ENCODE measurements at regions not wholly inside any gene's neighbourhood (a gene's known extent, or its start where the extent isn't known, plus 50 kb on each side); places are given as distances from the start of the nearest gene placed in this dataset.

DNA sequence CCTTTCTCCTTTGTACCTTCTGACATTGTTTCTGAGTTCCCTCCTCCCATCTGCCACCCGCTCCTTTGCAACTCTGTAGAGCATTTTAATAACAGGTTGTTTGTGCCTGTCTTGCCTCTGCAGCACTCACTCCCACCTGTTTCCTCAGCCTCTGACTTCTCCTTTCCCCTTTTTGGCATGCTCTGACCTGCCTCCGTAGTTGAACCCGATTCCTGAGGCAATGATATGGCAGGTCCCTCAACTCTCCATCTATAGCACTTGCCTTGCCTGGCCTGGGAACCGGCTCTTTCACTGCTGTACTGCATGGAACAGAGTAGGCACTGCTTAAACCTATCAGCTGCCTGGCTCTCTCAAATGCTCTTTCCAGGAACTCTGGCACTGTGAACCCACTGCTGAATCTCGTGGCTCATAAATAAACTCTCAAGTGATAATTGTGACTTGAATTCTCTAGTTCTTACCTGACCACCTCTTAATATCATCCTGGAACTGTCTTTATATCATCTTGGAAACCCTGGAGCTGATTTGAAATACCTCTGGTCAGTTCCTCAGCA, 50.3 kb downstream of the UTRN start:
- DNase-seq = no peak
- in situ Hi-C loops (cut with HindIII; ENCODE audit: low pct_ligation_motif_present, low pct_unique_long_range_greater_than_20kb, low sequenced_read_pairs) = no loop called here

DNA sequence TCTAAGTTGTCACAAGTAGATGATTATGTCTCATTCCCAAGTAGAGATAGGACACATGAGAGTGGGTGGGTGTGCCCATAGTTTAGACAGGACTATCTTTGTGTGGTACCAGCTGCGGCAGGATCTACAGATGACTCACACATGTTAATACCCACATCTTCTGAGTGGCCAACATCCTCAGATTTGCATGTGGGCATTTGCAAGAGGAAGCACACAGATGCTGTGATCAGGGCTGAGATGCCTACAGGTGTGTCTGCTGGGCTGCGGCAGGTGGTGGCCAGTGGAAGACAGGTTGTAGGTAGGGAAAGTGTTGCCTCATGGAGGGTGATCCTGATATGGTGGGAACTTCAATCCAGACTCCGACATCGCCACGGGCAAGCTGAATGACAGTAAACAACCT, 50.8 kb downstream of the UTRN start:
- DNase-seq = no peak
- in situ Hi-C loops (cut with HindIII; ENCODE audit: low pct_ligation_motif_present, low pct_unique_long_range_greater_than_20kb, low sequenced_read_pairs) = no loop called here

DNA sequence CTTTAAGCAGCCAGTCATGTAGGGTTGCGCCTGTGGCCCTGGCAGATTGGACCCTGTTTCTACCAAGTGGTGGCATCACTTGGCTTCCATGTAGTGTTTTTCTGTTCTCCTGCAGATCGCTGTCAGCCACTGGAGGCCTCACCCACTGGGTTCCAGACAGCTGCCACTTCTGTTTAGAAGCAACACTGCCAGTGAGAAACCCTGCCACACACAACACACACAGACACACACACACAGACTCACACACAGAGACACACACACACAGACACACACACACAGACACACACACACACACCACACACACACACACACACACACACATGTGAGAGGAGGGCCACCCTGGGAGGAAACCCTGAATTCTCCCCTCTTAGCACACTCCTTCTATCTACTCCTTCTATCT, 51.8 kb downstream of the UTRN start:
- no peak for DNase-seq
- in situ Hi-C loops (cut with HindIII; ENCODE audit: low pct_ligation_motif_present, low pct_unique_long_range_greater_than_20kb, low sequenced_read_pairs) = no loop called here

DNA sequence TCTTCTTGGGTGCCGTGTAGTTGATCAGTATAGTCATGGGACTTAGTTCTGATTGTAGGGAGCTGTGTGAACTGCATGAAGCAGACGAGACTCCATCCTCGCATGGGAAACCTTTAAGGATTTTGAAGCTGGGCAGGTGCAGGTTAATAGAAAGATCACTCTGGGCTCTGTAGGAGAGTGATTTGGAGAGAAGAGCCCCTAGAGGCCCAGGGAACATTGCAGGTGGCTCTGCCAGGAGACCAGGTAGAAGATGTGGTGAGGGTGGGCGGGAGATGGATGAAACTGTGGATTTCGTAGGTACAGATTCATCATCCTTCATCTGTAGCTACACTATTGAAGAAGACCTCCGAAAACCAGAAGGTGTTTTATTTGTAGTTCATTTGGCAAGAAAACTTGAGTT, 53.3 kb downstream of the UTRN start:
- DNase-seq = no peak
- in situ Hi-C loops (cut with HindIII; ENCODE audit: low pct_ligation_motif_present, low pct_unique_long_range_greater_than_20kb, low sequenced_read_pairs) = no loop called here

DNA sequence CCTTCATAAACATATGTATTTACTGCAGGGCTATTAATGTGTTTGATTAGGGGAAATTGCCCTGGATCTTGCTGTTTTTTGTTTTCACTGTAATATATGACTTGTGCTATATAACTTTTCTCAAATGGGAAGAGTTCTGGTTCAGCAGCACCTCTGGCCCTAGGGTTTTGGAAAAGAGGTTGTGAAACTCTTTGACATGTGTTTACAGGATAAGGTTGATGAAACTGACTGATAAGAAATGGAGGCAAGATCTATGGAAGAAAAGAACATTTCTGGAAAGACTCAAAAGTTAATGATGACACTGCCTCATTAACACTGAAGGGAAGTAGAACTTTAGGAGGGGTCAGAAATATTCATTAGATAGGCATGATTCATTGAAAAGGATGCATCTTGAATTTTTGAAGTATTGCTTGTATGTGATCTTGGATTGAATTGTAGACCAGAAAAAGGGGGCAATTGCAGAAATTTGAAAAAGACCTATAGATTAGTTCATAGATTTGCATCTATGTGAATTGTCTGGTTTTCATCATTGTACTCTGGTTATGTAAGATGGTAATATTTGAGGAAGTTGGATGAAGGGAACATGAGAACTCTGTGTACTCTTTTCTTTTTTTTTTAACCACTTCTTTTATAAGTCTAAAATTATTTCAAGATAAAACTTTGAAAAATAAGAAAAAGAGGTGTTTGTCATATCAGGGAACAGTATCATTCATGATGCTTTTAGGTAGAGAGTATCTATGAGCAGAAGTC, 54.0 kb downstream of the UTRN start:
- no peak for DNase-seq
- in situ Hi-C loops (cut with HindIII; ENCODE audit: low pct_ligation_motif_present, low pct_unique_long_range_greater_than_20kb, low sequenced_read_pairs) = no loop called here

DNA sequence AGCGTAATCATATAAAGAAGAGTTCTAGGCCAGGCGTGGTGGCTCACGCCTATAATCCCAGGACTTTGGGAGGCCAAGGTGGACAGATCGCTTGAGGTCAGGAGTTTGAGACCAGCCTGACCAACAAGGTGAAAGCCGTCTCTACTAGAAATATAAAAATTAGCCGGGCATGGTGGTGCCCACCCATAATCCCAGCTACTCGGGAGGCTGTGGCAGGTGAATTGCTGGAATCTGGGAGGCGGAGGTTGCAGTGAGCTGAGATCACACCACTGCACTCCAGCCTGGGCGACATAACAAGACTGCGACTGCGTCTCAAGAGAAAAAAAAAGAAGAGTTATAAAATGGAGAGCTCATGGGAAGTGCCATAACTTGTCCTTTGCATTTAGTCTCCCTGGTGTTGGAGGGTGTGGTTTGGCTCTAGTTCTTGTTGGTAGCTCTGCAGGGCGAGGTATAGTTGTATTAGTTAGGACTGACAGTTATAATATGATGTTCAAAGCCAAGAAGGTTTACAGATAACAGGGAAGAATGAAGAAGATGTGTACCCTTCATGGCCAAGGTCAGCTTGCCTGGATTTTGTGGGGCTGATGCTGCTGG, 54.8 kb downstream of the UTRN start:
- in situ Hi-C loops (cut with HindIII; ENCODE audit: low pct_ligation_motif_present, low pct_unique_long_range_greater_than_20kb, low sequenced_read_pairs) = no loop called here

DNA sequence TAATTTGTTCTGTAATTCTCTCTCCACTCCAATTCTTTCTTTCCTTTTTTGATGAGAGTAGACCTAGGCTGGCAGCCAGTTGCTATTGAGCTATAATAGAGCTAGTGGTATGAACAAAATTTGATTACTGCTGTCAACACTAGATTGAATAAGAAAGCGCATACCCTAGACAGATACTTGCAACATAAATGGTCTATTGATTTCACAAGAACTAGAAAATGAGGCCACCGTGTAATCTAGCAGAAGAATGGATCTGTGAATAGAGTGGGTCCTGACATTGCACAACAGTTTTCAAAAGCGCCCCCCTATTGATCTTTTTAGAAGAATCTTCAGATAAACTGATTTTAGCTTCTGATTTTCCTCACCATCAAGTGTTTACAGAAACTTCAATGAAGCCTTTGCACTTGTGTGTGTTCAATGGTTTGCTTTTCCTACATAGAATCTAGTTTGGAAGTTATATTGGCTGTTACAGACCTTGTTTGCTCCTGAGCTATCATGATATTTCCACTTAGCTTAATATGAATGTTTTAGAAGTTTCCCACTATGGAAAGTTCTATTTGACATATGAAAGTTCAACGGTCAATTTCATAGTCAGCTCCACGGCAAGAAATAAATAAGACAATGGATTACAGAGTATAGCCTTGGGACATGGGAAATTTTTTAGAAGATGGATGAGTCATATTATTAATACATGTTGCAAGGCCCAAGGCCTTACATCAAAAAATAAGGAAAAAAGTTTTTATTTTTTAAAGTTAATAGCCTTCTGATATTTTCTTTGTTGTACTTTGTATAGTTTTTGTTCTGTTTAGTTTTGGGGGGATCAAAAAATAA, 55.6 kb downstream of the UTRN start:
- in situ Hi-C loops (cut with HindIII; ENCODE audit: low pct_ligation_motif_present, low pct_unique_long_range_greater_than_20kb, low sequenced_read_pairs) = no loop called here
- no peak for DNase-seq

More for the DNA sequence above, 54.8 kb downstream of the UTRN start:
- no peak for DNase-seq

DNA sequence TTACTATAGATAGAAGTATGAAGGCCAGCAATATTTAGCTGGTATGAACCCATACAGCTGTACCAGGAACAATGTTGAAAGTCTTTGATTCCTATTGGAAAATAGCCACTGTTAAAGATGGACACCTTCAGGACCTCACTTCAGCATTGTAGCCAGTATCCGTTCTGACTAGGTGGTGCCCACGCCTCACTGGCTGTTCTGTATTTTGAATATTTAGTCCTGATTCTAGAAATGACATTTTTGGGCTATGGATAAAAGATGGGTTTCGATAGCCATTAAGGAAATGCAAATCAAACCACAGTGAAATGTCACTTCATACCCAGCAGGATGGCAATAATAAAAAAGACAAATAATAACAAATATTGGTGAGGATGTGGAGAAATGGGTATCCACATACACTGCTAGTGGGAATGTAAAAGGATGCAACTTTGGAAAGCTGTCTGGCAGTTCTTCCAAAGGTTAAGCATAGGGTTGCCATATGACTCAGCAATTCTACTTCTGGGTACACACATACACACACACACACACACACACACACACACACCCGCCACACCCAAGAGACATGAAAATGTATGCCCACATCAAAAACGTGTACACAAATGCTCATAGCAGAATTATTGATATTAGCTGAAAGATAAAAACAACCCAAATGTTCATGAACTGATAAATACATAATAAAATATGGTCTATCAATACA, 56.8 kb downstream of the UTRN start:
- in situ Hi-C loops (cut with HindIII; ENCODE audit: low pct_ligation_motif_present, low pct_unique_long_range_greater_than_20kb, low sequenced_read_pairs) = no loop called here
- DNase-seq = no peak

DNA sequence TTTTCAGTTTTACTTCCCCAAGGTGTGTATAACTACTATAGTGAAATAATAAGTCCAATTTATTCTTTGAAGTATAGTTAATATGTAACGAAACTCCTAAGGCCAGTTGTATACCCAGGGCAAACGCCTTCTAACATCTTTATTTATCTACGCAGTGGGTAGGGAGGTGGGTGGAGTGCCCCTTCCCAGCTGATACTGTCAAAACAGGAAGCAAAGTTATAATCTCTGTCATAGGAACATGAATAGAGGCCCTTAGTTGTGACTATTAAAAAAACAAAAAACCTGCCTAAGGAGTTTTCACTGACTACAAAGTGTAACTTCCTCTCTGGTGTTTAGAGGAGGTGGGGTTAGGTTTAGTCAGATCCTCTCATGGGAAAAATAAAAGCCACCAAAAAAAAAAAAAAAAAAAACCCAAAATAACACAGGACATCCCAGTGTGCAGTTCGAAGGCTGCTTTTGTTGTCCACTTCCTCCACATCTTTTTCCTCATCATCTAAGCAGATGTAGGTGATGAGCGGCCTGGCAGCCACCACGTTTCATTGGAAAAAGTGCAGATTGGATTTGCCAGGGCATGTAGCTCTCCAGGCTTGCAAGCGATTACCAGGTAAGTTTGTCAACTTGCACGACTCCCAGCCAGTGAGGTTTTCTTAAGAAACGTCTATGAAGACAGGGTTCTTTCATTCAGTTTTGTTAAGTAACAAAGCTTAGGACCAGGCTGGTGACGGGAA, 58.7 kb downstream of the UTRN start:
- in situ Hi-C loops (cut with HindIII; ENCODE audit: low pct_ligation_motif_present, low pct_unique_long_range_greater_than_20kb, low sequenced_read_pairs) = no loop called here

DNA sequence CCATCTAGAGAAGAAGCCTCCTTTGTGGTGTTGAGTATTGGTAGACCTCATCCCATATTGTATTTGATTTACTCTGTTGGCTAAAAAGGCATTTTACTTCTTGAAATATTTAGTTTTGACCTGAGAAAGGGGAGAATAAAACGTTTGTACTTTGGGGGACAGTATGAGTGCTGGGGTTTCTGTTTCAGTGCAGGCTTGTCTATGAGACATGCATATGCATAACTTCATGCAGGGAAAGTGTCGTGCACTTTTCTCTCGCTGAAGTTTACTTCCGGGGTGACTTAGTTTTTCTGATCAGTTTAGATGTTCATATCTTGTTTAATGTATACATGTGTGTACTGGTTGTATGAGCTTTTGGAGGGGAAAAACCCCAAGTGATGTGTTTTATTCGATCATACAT, 59.5 kb downstream of the UTRN start:
- DNase-seq = no peak
- in situ Hi-C loops (cut with HindIII; ENCODE audit: low pct_ligation_motif_present, low pct_unique_long_range_greater_than_20kb, low sequenced_read_pairs) = no loop called here

More for the DNA sequence above, 58.7 kb downstream of the UTRN start:
- no peak for DNase-seq

DNA sequence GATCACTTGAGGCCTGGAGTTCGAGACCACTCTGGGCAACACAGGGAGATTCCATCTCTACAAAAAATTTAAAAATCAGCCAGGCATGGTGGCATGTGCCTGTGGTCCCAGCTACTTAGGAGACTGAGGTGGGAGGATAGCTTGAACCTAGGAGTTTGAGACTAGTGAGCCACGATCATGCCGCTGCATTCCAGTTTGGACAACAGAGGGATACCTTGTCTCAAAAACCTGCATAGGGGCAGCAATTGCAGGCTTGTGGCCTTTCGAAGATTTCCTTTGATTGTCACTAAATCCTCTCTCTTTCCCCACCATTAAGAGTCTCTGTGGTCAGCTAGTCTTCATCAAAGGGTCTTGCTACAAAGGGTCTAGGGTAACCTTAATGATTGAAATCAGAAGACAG, 60.3 kb downstream of the UTRN start:
- DNase-seq = no peak
- in situ Hi-C loops (cut with HindIII; ENCODE audit: low pct_ligation_motif_present, low pct_unique_long_range_greater_than_20kb, low sequenced_read_pairs) = no loop called here

DNA sequence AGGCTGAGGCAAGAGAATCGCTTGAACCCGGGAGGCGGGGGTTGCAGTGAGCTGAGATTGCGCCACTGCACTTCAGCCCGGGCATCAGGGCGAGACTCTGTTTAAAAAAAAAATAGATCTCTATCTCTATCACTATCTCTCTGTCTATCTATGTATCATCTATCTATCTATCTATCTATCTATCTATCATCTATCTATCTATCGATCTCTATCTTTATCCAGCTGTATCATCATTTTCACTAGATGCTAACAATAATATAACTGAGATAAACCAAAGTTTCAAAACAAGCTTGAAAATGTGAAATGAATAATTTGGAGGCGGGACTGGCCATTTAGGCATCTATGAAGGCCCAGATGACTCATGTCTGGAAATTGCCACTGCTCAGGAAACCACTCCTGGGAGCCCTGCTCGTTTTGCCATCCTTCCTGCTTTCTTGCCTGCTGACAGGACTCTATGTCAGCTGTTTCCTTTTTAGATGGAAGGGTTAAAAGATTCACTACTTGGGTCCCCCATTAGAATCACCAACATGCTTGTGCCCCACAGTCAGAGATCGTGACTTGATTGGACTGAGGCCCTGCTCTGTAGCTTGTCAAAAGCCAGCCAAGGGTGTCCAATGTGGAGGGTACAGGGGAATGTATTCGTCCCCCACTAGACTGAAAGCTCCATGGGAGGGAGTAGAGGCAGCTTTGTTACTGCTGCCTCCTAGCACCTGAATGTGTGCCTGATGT, 61.7 kb downstream of the UTRN start:
- DNase-seq = peak; percentile 70
- in situ Hi-C loops (cut with HindIII; ENCODE audit: low pct_ligation_motif_present, low pct_unique_long_range_greater_than_20kb, low sequenced_read_pairs) = no loop called here

DNA sequence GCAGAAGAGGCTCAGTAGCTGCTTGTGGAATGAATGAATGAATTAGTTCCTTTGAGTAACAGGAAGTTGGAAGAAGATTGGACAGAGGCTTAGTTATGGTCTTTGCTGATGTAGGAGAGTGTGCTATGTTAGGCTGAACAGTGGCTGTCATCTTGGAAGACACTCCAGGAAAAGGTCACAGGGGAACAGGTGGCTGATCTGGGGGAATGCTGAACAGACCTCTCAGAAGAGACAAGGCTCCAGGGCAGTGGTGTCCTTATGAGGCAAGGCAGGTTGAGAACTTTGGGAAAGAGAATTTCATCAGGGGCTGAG, 62.3 kb downstream of the UTRN start:
- in situ Hi-C loops (cut with HindIII; ENCODE audit: low pct_ligation_motif_present, low pct_unique_long_range_greater_than_20kb, low sequenced_read_pairs) = no loop called here
- no peak for DNase-seq

DNA sequence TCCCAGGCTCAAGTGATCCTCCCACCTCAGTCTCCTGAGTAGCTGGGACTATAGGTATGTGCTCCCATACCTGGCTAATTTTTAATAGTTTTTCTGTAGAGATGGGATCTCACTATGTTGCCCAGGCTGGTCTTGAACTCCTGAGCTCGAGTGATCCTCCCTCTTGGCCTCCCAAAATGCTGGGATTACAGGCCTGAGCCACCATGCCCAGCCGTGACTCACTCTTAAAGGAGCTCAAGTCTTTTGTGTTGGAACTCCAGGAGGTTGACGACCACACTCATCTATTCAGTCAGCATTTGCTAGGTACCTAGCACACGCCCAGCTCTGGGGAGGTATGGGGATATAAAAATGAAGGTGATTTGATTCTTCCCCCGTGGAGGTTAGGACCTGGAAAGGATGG, 62.8 kb downstream of the UTRN start:
- in situ Hi-C loops (cut with HindIII; ENCODE audit: low pct_ligation_motif_present, low pct_unique_long_range_greater_than_20kb, low sequenced_read_pairs) = no loop called here
- DNase-seq = no peak

DNA sequence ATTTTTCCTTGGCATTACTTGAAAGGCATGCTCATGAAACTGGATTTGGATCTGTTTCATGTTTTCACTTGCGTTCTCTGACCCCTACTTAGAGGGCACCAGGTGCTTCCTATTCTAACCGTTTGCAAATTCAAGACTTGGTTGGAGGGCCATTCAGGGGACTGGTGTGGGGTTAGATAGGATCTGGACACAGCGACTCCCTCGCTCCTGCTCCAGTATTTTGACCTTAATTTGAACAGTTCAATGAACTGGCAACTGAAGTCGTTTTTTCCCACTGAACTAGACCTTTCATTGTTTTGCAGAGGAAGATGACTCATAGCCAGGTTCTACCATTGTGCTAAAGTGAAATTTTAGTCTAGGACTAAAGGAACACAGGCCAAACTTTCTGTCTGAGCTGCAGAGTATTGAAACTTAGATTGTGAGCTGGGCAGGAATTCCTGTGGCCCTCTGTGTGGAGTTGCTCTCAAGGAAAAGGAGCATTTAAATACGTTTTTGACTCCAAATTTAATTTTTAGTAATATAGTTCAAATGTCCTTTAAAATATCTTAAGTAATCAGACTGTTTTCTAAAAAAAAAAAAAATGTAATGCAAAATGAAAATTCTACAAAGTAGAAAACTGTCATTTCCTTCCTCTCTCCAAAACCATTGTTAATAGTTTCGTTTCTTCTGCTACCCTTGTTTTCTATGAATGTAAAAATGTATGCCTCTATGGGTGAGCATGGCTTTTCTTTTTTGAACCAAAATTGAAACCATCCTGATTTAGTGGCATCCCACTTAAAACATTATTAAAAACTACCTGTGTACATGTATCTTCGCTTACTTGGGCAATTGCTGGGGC, 64.8 kb downstream of the UTRN start:
- in situ Hi-C loops (cut with HindIII; ENCODE audit: low pct_ligation_motif_present, low pct_unique_long_range_greater_than_20kb, low sequenced_read_pairs) = no loop called here
- DNase-seq = peak; percentile 69

DNA sequence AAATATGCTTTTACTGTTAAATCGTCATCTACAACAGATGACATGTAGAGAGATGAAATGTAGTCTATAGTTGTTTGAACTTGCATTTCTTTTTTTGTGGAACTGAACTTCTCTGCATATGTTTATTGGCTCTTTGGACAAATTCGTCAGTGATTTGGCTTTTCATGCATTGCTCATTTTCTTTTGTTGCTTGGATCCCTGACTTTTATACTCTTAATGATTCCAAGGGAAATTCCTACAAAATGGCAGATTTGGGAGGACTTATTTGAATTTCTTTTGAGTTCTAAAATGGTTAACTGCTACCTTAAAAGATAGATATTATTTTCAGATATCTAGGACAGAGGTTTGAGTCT, 65.4 kb downstream of the UTRN start:
- in situ Hi-C loops (cut with HindIII; ENCODE audit: low pct_ligation_motif_present, low pct_unique_long_range_greater_than_20kb, low sequenced_read_pairs) = no loop called here
- no peak for DNase-seq

All from ACHN (cell line).